Neural progenitor cell (in vitro differentiated cells): ENCODE measurements at regions not wholly inside any gene's neighbourhood (a gene's known extent, or its start where the extent isn't known, plus 50 kb on each side); places are given as distances from the start of the nearest gene placed in this dataset.

Experiments used
- CTCF ChIP-seq: fragments of 200-600 bp; sonication (generic); IDR thresholded peaks from 2 replicates; pipeline ENCODE4 v1.5.1; 2017; ENCODE audit warnings: antibody characterized with exemption, mild to moderate bottlenecking
- EZH2 ChIP-seq: fragments of 200-600 bp; sonication (generic); IDR thresholded peaks from 2 replicates; pipeline ENCODE4 v1.6.1; 2017; ENCODE audit warnings: antibody characterized with exemption, mild to moderate bottlenecking, moderate library complexity
- EZH2phosphoT487 ChIP-seq: fragments of 200-600 bp; sonication (generic); IDR thresholded peaks from 2 replicates; pipeline ENCODE4 v1.6.1; 2017; ENCODE audit warnings: antibody characterized with exemption

GRCh38 chr13:66218583-66218982 is 1011.6 kb downstream of the PCDH9 start:
- TF ChIP-seq CTCF, result no peak
- TF ChIP-seq EZH2, result no peak
- TF ChIP-seq EZH2phosphoT487, result peak; percentile 89
